Sciatic nerve (tissue), 2 donors: ENCODE measurements at regions not wholly inside any gene's neighbourhood (a gene's known extent, or its start where the extent isn't known, plus 50 kb on each side); places are given as distances from the start of the nearest gene placed in this dataset.
"Not testable (repeated sequence)": the region's sequence is repeated elsewhere in the genome, so short reads cannot be mapped to it uniquely, and the experiment has no call there.

Source experiments
- ATAC-seq: fragments of 200-7000 bp; cut with Tn5 transposase; one replicate; pipeline ENCODE4 v1.9.1; 2020; ENCODE audit warnings: mild to moderate bottlenecking, moderate library complexity
- DNase-seq: peaks from one replicate; pipeline ENCODE4 v3.0.0-alpha.2; 2020; ENCODE audit warnings: low spot score
- intact Hi-C: fragments of 100-400 bp; cut with DNase I; formaldehyde crosslinking; loops from one replicate; pipeline ENCODE4 v1.14.2; 2022
- donor health status: DM: no; HTN: no; CAD: no.
- donor health status: DM: no; HTN: no; CAD: no.

- ATAC-seq (peak; percentile 30), DNase-seq (no peak)
- intact Hi-C loops, result no loop called here
Observed at GRCh38 chr7:82507976-82508677, 64.5 kb upstream of the CACNA2D1 start.

- peak; percentile 10 for ATAC-seq
- DNase-seq, result no peak
- intact Hi-C loops, result no loop called here
Observed at GRCh38 chr7:82507365-82507975, 63.9 kb upstream of the CACNA2D1 start.

- DNase-seq (no peak), ATAC-seq (no peak)
- intact Hi-C loops, result no loop called here
Observed at GRCh38 chr7:82506702-82507101, 63.1 kb upstream of the CACNA2D1 start.

- ATAC-seq, result no peak
- intact Hi-C loops, result no loop called here
- no peak for DNase-seq
Observed at GRCh38 chr7:82506208-82506607, 62.6 kb upstream of the CACNA2D1 start.

- DNase-seq (no peak), ATAC-seq (no peak)
- intact Hi-C loops, result no loop called here
Observed at GRCh38 chr7:82501346-82501745, 57.8 kb upstream of the CACNA2D1 start.

- not testable (repeated sequence) for DNase-seq, ATAC-seq
Observed at GRCh38 chr7:82499546-82499945, 56.0 kb upstream of the CACNA2D1 start.

GRCh38 chr7:82494420-82494819 is 50.8 kb upstream of the CACNA2D1 start:
- DNase-seq, result no peak
- ATAC-seq, result no peak
- intact Hi-C loops, result no loop called here

More at GRCh38 chr7:82499546-82499945, 56.0 kb upstream of the CACNA2D1 start:
- intact Hi-C loops, result not testable (repeated sequence)
